KMS-11 (cell line): ENCODE measurements at regions not wholly inside any gene's neighbourhood (a gene's known extent, or its start where the extent isn't known, plus 50 kb on each side); places are given as distances from the start of the nearest gene placed in this dataset.

Experiments
- H2AFZ ChIP-seq: fragments of 200-600 bp; sonication (generic); 2 replicates; pipeline ENCODE4 v1.6.1; 2016; ENCODE audit warnings: antibody characterized with exemption, mixed run types, low read depth
- H3K27ac ChIP-seq: fragments of 200-600 bp; sonication (generic); 2 replicates; pipeline ENCODE4 v1.6.1; 2016; ENCODE audit warnings: mild to moderate bottlenecking, mixed run types
- H3K27me3 ChIP-seq: fragments of 200-600 bp; sonication (generic); 2 replicates; pipeline ENCODE4 v1.6.1; 2017; ENCODE audit warnings: mild to moderate bottlenecking, low read depth, mixed run types, moderate library complexity; ENCODE audit not compliant: insufficient read depth
- H3K36me3 ChIP-seq: fragments of 200-600 bp; sonication (generic); 2 replicates; pipeline ENCODE4 v1.6.1; 2017; ENCODE audit warnings: mild to moderate bottlenecking, mixed run types; ENCODE audit not compliant: insufficient read depth
- H3K4me1 ChIP-seq: fragments of 200-600 bp; sonication (generic); 2 replicates; pipeline ENCODE4 v1.6.1; 2016; ENCODE audit warnings: mild to moderate bottlenecking, low read depth, mixed run types; ENCODE audit not compliant: poor library complexity, severe bottlenecking
- H3K4me2 ChIP-seq: fragments of 200-600 bp; sonication (generic); 2 replicates; pipeline ENCODE4 v1.7.0; 2016; ENCODE audit warnings: mild to moderate bottlenecking, mixed run types
- H3K4me3 ChIP-seq: fragments of 200-600 bp; sonication (generic); IDR thresholded peaks from 2 replicates; pipeline ENCODE4 v1.6.1; 2017; ENCODE audit warnings: low read depth, low read length, mixed read lengths; ENCODE audit not compliant: insufficient read depth
- H3K79me2 ChIP-seq: fragments of 200-600 bp; sonication (generic); 2 replicates; pipeline ENCODE4 v1.6.1; 2016; ENCODE audit warnings: low read depth, mixed run types; ENCODE audit not compliant: insufficient read depth
- H3K9ac ChIP-seq: fragments of 200-600 bp; sonication (generic); 2 replicates; pipeline ENCODE4 v1.6.1; 2016; ENCODE audit warnings: mild to moderate bottlenecking, mixed run types
- H4K20me1 ChIP-seq: fragments of 200-600 bp; sonication (generic); 2 replicates; pipeline ENCODE4 v1.6.1; 2016; ENCODE audit warnings: mild to moderate bottlenecking, mixed run types; ENCODE audit not compliant: insufficient read depth
- TF ChIP-seq, protein P1 (sequence below): fragments of 200-600 bp; sonication (generic); conservative IDR thresholded peaks from 2 replicates; pipeline ENCODE4 v1.6.1; 2017; ENCODE audit warnings: low read depth, mild to moderate bottlenecking, antibody characterized with exemption, low read length, moderate library complexity, mixed read lengths

DNA sequence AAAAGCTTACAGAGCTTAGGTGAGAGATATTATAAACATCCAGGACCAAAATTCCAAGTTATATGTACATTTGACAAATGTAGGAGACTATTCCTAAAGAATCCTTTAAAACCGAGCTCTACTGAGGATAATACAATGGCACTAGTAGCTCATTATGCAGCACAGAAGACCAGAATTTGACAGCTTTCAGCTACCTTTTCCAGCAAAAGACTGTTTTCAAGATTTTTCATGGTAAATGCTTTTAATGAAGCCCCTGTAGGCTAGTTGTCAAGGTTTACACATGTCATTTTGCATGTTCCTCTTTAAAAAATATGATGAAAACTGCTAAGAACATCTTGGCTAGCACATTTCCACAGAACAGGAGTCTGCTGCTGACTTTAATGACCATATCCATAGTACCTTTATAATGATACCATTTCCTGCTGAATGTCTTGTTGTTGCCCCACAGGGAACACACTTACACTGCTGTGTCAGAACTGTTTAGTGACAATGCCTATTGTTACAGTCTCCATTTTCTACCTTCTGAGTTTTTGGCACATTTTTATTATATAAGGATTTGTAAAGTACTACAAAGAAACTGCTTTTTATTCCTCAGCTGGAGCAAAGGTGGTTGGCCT, 1382.3 kb downstream of the RAPGEF2 start:
- Histone ChIP-seq H3K36me3 (no peaks in the 10 kb centered on the region), H3K79me2 (no peaks in the 10 kb centered on the region), H2AFZ (no peak overlapping the region), H3K27ac (no peak overlapping the region), H3K4me2 (no peak overlapping the region), H3K27me3 (no peaks in the 10 kb centered on the region), H3K9ac (no peak overlapping the region), H3K4me1 (no peaks in the 10 kb centered on the region), H4K20me1 (no peaks in the 10 kb centered on the region), H3K4me3 (no peak overlapping the region)
- TF ChIP-seq, protein P1, sequence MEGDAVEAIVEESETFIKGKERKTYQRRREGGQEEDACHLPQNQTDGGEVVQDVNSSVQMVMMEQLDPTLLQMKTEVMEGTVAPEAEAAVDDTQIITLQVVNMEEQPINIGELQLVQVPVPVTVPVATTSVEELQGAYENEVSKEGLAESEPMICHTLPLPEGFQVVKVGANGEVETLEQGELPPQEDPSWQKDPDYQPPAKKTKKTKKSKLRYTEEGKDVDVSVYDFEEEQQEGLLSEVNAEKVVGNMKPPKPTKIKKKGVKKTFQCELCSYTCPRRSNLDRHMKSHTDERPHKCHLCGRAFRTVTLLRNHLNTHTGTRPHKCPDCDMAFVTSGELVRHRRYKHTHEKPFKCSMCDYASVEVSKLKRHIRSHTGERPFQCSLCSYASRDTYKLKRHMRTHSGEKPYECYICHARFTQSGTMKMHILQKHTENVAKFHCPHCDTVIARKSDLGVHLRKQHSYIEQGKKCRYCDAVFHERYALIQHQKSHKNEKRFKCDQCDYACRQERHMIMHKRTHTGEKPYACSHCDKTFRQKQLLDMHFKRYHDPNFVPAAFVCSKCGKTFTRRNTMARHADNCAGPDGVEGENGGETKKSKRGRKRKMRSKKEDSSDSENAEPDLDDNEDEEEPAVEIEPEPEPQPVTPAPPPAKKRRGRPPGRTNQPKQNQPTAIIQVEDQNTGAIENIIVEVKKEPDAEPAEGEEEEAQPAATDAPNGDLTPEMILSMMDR, result no peak

DNA sequence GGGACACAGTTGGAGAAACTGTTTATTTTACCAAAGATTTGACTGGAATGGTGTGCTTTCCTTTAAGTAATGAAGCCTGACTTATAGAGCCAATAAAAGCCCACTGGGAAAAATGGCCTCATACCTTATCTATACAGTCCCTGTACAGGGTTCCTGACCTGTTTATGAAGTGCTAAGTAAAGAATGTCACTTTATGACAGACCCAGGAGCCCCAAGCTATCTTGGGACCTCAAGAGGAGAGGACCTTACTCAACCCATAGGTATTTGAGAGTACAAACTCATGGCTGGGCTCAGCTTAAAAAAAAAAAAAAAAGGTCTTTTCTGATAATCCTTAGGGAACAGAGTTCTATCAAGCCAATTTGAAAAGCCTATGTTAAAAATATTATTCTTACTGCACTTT, 1389.3 kb downstream of the RAPGEF2 start:
- Histone ChIP-seq H3K79me2 (no peaks in the 10 kb centered on the region), H3K4me2 (no peak overlapping the region), H3K27ac (no peak overlapping the region), H3K4me3 (no peak overlapping the region), H3K9ac (no peak overlapping the region), H3K27me3 (no peaks in the 10 kb centered on the region), H3K36me3 (no peaks in the 10 kb centered on the region), H3K4me1 (no peaks in the 10 kb centered on the region), H4K20me1 (no peaks in the 10 kb centered on the region), H2AFZ (no peak overlapping the region)
- TF ChIP-seq, protein P1, result no peak

DNA sequence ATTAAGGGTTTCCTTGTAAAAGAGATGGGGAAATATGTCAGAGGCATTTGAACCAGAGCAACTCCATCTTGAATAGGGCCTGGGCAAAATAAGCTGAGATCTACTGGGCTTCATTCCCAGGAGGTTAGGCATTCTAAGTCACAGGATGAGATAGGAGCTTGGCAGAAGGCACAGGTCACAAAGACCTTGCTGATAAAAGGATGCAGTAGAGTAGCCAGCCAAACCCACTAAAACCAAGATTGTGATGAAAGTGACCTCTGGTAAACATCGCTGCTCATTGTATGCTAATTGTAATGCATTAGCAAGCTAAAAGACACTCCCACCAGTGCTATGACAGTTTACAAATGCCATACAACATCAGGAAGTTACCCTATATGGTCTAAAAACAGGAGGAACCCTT, 1390.3 kb downstream of the RAPGEF2 start:
- Histone ChIP-seq H3K4me2 (no peak overlapping the region), H3K4me3 (no peak overlapping the region), H3K4me1 (no peaks in the 10 kb centered on the region), H2AFZ (no peak overlapping the region), H4K20me1 (no peaks in the 10 kb centered on the region), H3K27me3 (no peaks in the 10 kb centered on the region), H3K36me3 (no peaks in the 10 kb centered on the region), H3K27ac (no peak overlapping the region), H3K9ac (no peak overlapping the region), H3K79me2 (no peaks in the 10 kb centered on the region)
- TF ChIP-seq, protein P1, result no peak

DNA sequence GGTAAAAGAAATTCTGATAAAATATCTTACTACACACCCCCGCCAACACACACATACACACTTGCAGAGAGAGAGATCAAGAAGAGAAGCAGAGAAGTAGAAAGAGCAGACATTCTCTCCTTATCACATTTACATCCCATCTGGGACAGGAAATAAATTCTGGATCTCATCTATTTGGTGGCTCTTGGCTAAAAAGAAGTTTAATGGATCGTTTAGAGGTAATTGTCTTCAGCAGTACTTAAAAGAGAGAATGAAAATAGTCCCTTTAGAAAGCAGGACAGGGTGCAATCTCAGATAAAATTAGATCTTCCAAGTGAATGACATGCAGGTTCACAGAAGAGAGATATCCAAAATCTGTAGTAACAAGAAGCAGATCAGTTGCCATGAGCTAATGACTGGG, 1392.5 kb downstream of the RAPGEF2 start:
- Histone ChIP-seq H3K4me3 (no peak overlapping the region), H3K36me3 (no peaks in the 10 kb centered on the region), H3K27ac (no peak overlapping the region), H3K9ac (no peak overlapping the region), H4K20me1 (no peaks in the 10 kb centered on the region), H3K79me2 (no peaks in the 10 kb centered on the region), H3K4me1 (no peaks in the 10 kb centered on the region), H3K4me2 (no peak overlapping the region), H2AFZ (no peak overlapping the region), H3K27me3 (no peaks in the 10 kb centered on the region)
- TF ChIP-seq, protein P1, result no peak
